H1 (cell line): ENCODE measurements at regions not wholly inside any gene's neighbourhood (a gene's known extent, or its start where the extent isn't known, plus 50 kb on each side); places are given as distances from the start of the nearest gene placed in this dataset.

Source experiments
- CTCF ChIA-PET: fragments of 300-600 bp; sonication (Branson Sonifier 250); formaldehyde crosslinking; loops from one replicate; lab custom pipeline; 2021; ENCODE audit not compliant: partially characterized antibody; lab: Charles Lee
- POLR2A ChIA-PET: fragments of 300-600 bp; sonication (Branson Sonifier 250); formaldehyde crosslinking; loops from one replicate; lab custom pipeline; 2021; ENCODE audit warnings: inconsistent platforms; ENCODE audit not compliant: partially characterized antibody; lab: Charles Lee
- DNase-seq, 2 experiments: peaks; one replicate each; pipeline versions ENCODE4 v3.0.0 to v3.0.0-alpha.2; 2010 to 2022; ENCODE audit warnings: low spot score in 2 of 2, low read depth in 1 of 2, mixed read lengths in 1 of 2
- FAIRE-seq: peaks from 2 replicates; lab custom pipeline; 2011; peaks lifted over from hg19 to GRCh38; lab: Jason Lieb, UNC
- H2AFZ ChIP-seq: 2 replicates; pipeline ENCODE4 v1.8.1; 2012; ENCODE audit warnings: low read length, inconsistent platforms
- H2AK5ac ChIP-seq: 2 replicates; pipeline ENCODE4 v1.6.1; 2013; ENCODE audit warnings: low read depth, low read length
- H2BK120ac ChIP-seq: replicated peaks from 2 replicates; pipeline ENCODE3; 2013; ENCODE audit warnings: low read depth, low read length, inconsistent platforms
- H2BK12ac ChIP-seq: 2 replicates; pipeline ENCODE4 v1.6.1; 2013; ENCODE audit warnings: low read depth, low read length
- H2BK15ac ChIP-seq: 2 replicates; pipeline ENCODE4 v1.6.1; 2013; ENCODE audit warnings: low read length
- H2BK20ac ChIP-seq: 2 replicates; pipeline ENCODE4 v1.6.1; 2013; ENCODE audit warnings: low read length
- H2BK5ac ChIP-seq: 2 replicates; pipeline ENCODE4 v1.6.1; 2013; ENCODE audit warnings: low read depth, low read length
- H3K14ac ChIP-seq: 2 replicates; pipeline ENCODE4 v1.6.1; 2013; ENCODE audit warnings: inconsistent platforms; ENCODE audit not compliant: insufficient read length
- H3K18ac ChIP-seq: 2 replicates; pipeline ENCODE4 v1.6.1; 2013; ENCODE audit warnings: low read length; ENCODE audit errors: extremely low read depth
- H3K23ac ChIP-seq: 2 replicates; pipeline ENCODE4 v1.6.1; 2013; ENCODE audit warnings: inconsistent platforms; ENCODE audit not compliant: insufficient read length
- H3K23me2 ChIP-seq: 2 replicates; pipeline ENCODE4 v1.6.1; 2013; ENCODE audit warnings: low read depth, low read length
- H3K27ac ChIP-seq: 2 replicates; pipeline ENCODE4 v1.6.1; 2011; ENCODE audit warnings: low read depth, low read length, inconsistent platforms
- H3K27me3 ChIP-seq, 4 experiments: replicated peaks in 1 of 4; 1 replicate in 1 of 4; 2 replicates in 3 of 4; pipeline versions ENCODE4 v1.6.1 to v1.8.1; 2011 to 2013; ENCODE audit warnings: low read length in 3 of 4, mild to moderate bottlenecking in 3 of 4, inconsistent platforms in 2 of 4, mixed read lengths in 2 of 4, moderate library complexity in 1 of 4; ENCODE audit not compliant: control insufficient read depth in 3 of 4, insufficient read depth in 3 of 4; ENCODE audit errors: extremely low read depth in 1 of 4
- H3K36me3 ChIP-seq, 4 experiments: 2 replicates each; pipeline versions ENCODE4 v1.6.1 to v1.8.1; 2011 to 2013; ENCODE audit warnings: mild to moderate bottlenecking in 4 of 4, low read length in 3 of 4, moderate library complexity in 2 of 4, control low read depth in 1 of 4, inconsistent platforms in 1 of 4; ENCODE audit not compliant: insufficient read depth in 4 of 4, control insufficient read depth in 2 of 4
- H3K4ac ChIP-seq: replicated peaks from 2 replicates; pipeline ENCODE3; 2013; ENCODE audit warnings: low read length, low read depth, mixed read lengths, inconsistent platforms; ENCODE audit not compliant: insufficient read length
- H3K4me1 ChIP-seq, 4 experiments: replicated peaks in 1 of 4; 1 replicate in 1 of 4; 2 replicates in 3 of 4; pipeline versions ENCODE4 v1.6.1 to v1.8.1; 2011 to 2013; ENCODE audit warnings: low read length in 3 of 4, inconsistent platforms in 2 of 4, mixed read lengths in 1 of 4; ENCODE audit not compliant: insufficient read depth in 4 of 4, control insufficient read depth in 3 of 4
- H3K4me2 ChIP-seq, 2 experiments: 2 replicates each; pipeline versions ENCODE4 v1.6.1 to v1.8.1; 2011 to 2013; ENCODE audit warnings: low read depth in 2 of 2, low read length in 2 of 2, control low read depth in 1 of 2, inconsistent platforms in 1 of 2, mild to moderate bottlenecking in 1 of 2; ENCODE audit not compliant: insufficient read depth in 1 of 2
- H3K4me3 ChIP-seq, 4 experiments: fragments of 200-600, 300-600 bp in 1 of 4; sonication (generic), shearing (Covaris generic), sonication (Bioruptor Twin) in 1 of 4; 2 replicates each; pipeline versions ENCODE4 v1.5.1 to v1.8.1; 2011 to 2016; ENCODE audit warnings: low read length in 4 of 4, low read depth in 3 of 4, control low read depth in 2 of 4, inconsistent platforms in 2 of 4, mild to moderate bottlenecking in 2 of 4, mixed read lengths in 1 of 4, moderate library complexity in 1 of 4; ENCODE audit not compliant: insufficient read depth in 2 of 4; ENCODE audit errors: extremely low read depth in 1 of 4
- H3K56ac ChIP-seq: replicated peaks from 2 replicates; pipeline ENCODE3; 2013; ENCODE audit warnings: low read depth, mild to moderate bottlenecking, mixed read lengths, low read length, inconsistent platforms; ENCODE audit not compliant: insufficient read length
- H3K79me1 ChIP-seq: 2 replicates; pipeline ENCODE4 v1.6.1; 2013; ENCODE audit warnings: low read depth, low read length, control low read depth
- H3K79me2 ChIP-seq, 2 experiments: 2 replicates each; pipeline versions ENCODE4 v1.6.1 to v1.8.1; 2012 to 2013; ENCODE audit warnings: low read length in 2 of 2, mild to moderate bottlenecking in 2 of 2, inconsistent platforms in 1 of 2; ENCODE audit not compliant: insufficient read depth in 2 of 2, control insufficient read depth in 1 of 2
- H3K9ac ChIP-seq, 4 experiments: replicated peaks in 1 of 4; 1 replicate in 1 of 4; 2 replicates in 3 of 4; pipeline versions ENCODE4 v1.6.1 to v1.8.1; 2011 to 2013; ENCODE audit warnings: low read depth in 3 of 4, low read length in 3 of 4, control low read depth in 2 of 4, mild to moderate bottlenecking in 2 of 4, moderate library complexity in 2 of 4, inconsistent platforms in 1 of 4; ENCODE audit errors: extremely low read depth in 1 of 4
- H3K9me3 ChIP-seq, 2 experiments: 2 replicates each; pipeline versions ENCODE4 v1.6.1 to v1.8.1; 2012 to 2013; ENCODE audit warnings: mild to moderate bottlenecking in 2 of 2, moderate library complexity in 2 of 2, control low read depth in 1 of 2, inconsistent platforms in 1 of 2, low read depth in 1 of 2, low read length in 1 of 2, mixed read lengths in 1 of 2; ENCODE audit not compliant: insufficient read depth in 2 of 2
- H4K20me1 ChIP-seq, 2 experiments: replicated peaks in 1 of 2; 2 replicates each; pipeline versions ENCODE3 to v1.8.1; 2011 to 2013; ENCODE audit warnings: inconsistent platforms in 2 of 2, low read length in 2 of 2, mild to moderate bottlenecking in 1 of 2; ENCODE audit not compliant: insufficient read depth in 2 of 2, control insufficient read depth in 1 of 2
- H4K5ac ChIP-seq: 2 replicates; pipeline ENCODE4 v1.6.1; 2013; ENCODE audit warnings: low read length, low read depth, mixed read lengths, inconsistent platforms; ENCODE audit not compliant: insufficient read length
- H4K8ac ChIP-seq: 2 replicates; pipeline ENCODE4 v1.8.0; 2013; ENCODE audit warnings: mild to moderate bottlenecking, moderate library complexity, low read length, inconsistent platforms; ENCODE audit not compliant: insufficient read depth; ENCODE audit errors: extremely low read depth
- H4K91ac ChIP-seq: replicated peaks from 2 replicates; pipeline ENCODE3; 2013; ENCODE audit warnings: low read length, mixed read lengths, inconsistent platforms; ENCODE audit not compliant: insufficient read length
- EGR1 ChIP-seq: IDR thresholded peaks from 2 replicates; pipeline ENCODE4 v1.6.1; 2011; ENCODE audit warnings: low read depth, low read length, borderline replicate concordance
- GABPA ChIP-seq: IDR thresholded peaks from 2 replicates; pipeline ENCODE4 v1.6.1; 2011; ENCODE audit warnings: mild to moderate bottlenecking, low read length, moderate library complexity, borderline replicate concordance; ENCODE audit not compliant: insufficient read depth
- JUN ChIP-seq: IDR thresholded peaks from 2 replicates; pipeline ENCODE4 v1.6.1; 2011; ENCODE audit warnings: low read depth, mild to moderate bottlenecking, improper control_type of control experiment, low read length
- MAFK ChIP-seq: IDR thresholded peaks from 2 replicates; pipeline ENCODE4 v1.6.1; 2012; ENCODE audit warnings: low read depth, mild to moderate bottlenecking, improper control_type of control experiment, low read length
- POLR2AphosphoS5 ChIP-seq: IDR thresholded peaks from 2 replicates; pipeline ENCODE4 v1.6.1; 2011; ENCODE audit warnings: low read depth, low read length
- RAD21 ChIP-seq, 2 experiments: IDR thresholded peaks in 1 of 2; conservative IDR thresholded peaks in 1 of 2; 2 replicates each; pipeline ENCODE4 v1.6.1; 2011; ENCODE audit warnings: low read depth in 2 of 2, low read length in 2 of 2, improper control_type of control experiment in 1 of 2, inconsistent platforms in 1 of 2, mild to moderate bottlenecking in 1 of 2, moderate library complexity in 1 of 2
- SP1 ChIP-seq: IDR thresholded peaks from 2 replicates; pipeline ENCODE4 v1.6.1; 2011; ENCODE audit warnings: low read depth, low read length
- TEAD4 ChIP-seq: IDR thresholded peaks from 2 replicates; pipeline ENCODE4 v1.6.1; 2012; ENCODE audit warnings: low read depth, low read length, inconsistent platforms, mixed read lengths
- WGBS, 2 experiments: shearing (Covaris generic) in 1 of 2; methylation state at CpG; one replicate each; pipeline versions ENCODE4 v1.1.6 to v1.1.7; 2013 to 2015; ENCODE audit warnings: low lambda C conversion rate in 2 of 2, mixed read lengths in 2 of 2, inconsistent platforms in 1 of 2, low coverage in 1 of 2, missing lambda C conversion rate in 1 of 2; ENCODE audit not compliant: insufficient replicate concordance in 2 of 2, insufficient coverage in 1 of 2, insufficient read length in 1 of 2; ENCODE audit errors: extremely low coverage in 1 of 2, missing lambda C conversion rate in 1 of 2; 5-methylcytosine and 5-hydroxymethylcytosine counted together

DNA sequence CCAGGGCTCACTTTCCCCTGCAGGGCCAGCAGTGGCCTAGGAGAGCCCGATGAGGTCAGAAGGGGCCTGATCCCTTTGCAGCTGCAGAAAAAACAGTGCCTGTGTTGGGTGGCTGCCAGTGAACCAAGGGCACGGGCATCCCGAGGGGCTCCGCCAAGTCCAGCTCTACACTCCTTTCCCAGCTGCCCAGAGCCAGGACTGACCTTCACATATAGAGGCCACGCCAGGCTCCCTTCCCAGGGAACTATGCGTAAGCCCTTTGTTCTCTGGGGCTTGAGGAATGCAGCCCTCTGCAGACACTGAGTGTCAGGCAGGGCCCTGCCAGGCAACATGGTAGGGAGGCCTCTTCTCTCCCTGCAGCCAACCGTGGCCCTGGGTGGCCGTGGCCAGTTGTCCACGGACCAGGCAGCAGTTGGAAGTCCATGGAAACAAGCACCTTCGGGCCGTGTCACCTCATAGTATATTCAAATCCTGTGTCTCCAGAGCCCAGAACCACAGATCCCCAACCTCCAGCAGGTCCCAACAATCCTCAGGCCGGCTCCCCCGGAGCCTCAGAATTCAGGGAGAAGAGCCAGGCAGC is 194.0 kb downstream of the NPHP4 start:
- H3K23ac ChIP-seq: no peak overlapping the region
- H3K9me3 ChIP-seq: peaks cover 0 to 5% of the 10 kb centered on the region in 2 experiments; a peak in 2 of 4 replicates
- H3K14ac ChIP-seq: no peak overlapping the region
- peak overlapping the region; percentile 44; the same call in 1 of the 2 replicates for H2BK5ac ChIP-seq
- H3K27ac ChIP-seq: no peak overlapping the region
- H3K56ac ChIP-seq: no peak overlapping the region
- peak overlapping the region; percentile 23; the same call in 1 of the 2 replicates for H2BK12ac ChIP-seq
- H4K5ac ChIP-seq: no peak overlapping the region
- H2BK15ac ChIP-seq: peak overlapping the region; percentile 29; the same call in 1 of the 2 replicates
- H3K18ac ChIP-seq: no peak overlapping the region; the same call in 1 of the 2 replicates
- H3K23me2 ChIP-seq: peaks cover 3% of the 10 kb centered on the region; the same call in 1 of the 2 replicates
- CTCF ChIA-PET: interaction anchor here (0.9 to 1.4 kb wide), 4 partner anchors 12 to 284 kb away, joined by 3 to 4 read pairs (median 4); no protein-coding TSS in a partner anchor
- no peak overlapping the region for H3K4me2 ChIP-seq
- DNase-seq (peak in 1 of 2 experiments; percentile 48), FAIRE-seq (no peak)
- 0 out of 2 replicates have a peak overlapping the region, but pooled peaks have one; percentile 6 for H2AFZ ChIP-seq
- WGBS, 2 experiments: 87% methylated on average over 13 of the region's 13 CpGs; no CpG with 5 or more reads in 1 of the 2 experiments
- H3K27me3 ChIP-seq: no peaks in the 10 kb centered on the region
- no peak overlapping the region for H3K4ac ChIP-seq
- H3K4me3 ChIP-seq: no peak overlapping the region
- POLR2A ChIA-PET: no interaction called here
- H2BK20ac ChIP-seq: no peak overlapping the region; the same call in 1 of the 2 replicates
- H4K20me1 ChIP-seq: peaks cover 0 to 5% of the 10 kb centered on the region in 2 experiments
- H3K9ac ChIP-seq: no peak overlapping the region
- no peak for TF ChIP-seq MAFK
- no peak for TF ChIP-seq JUN
- peak; percentile 77 for TF ChIP-seq EGR1
- no peak for TF ChIP-seq RAD21 (IDR thresholded peaks at IDR 0.05 in 1 of 2, conservative IDR thresholded peaks at IDR 0.05 in 1 of 2; ENCODE audit: low read depth in 2 of 2, low read length in 2 of 2)
- TF ChIP-seq SP1: no peak
- peak; percentile 64; the same call in 1 of the 2 replicates for TF ChIP-seq TEAD4
- no peak for TF ChIP-seq POLR2AphosphoS5
- no peak for TF ChIP-seq GABPA
- peaks cover 0 to 3% (median 1%) of the 10 kb centered on the region in 4 experiments; a peak in 5 of 7 replicates for H3K4me1 ChIP-seq
- H3K79me1 ChIP-seq: no peaks in the 10 kb centered on the region
- no peak overlapping the region for H4K91ac ChIP-seq
- H4K8ac ChIP-seq: no peak overlapping the region
- no peak overlapping the region for H2AK5ac ChIP-seq
- no peaks in the 10 kb centered on the region for H3K79me2 ChIP-seq
- H3K36me3 ChIP-seq: no peaks in the 10 kb centered on the region
- peak overlapping the region; percentile 13 for H2BK120ac ChIP-seq
